ENCODE measurements at regions not wholly inside any gene's neighbourhood (a gene's known extent, or its start where the extent isn't known, plus 50 kb on each side); places are given as distances from the start of the nearest gene placed in this dataset.

GRCh38 chrX:87755493-87755892 lies 237.9 kb downstream of the KLHL4 start:
- DNase-seq (no peak), ATAC-seq (no peak)
- no peaks in the 10 kb centered on the region for H3K27me3 ChIP-seq (ENCODE audit: low read depth)
- intact Hi-C loops (cut with DNase I) = no loop called here
- no peaks in the 10 kb centered on the region for H3K36me3 ChIP-seq
- no peak overlapping the region for H3K4me3 ChIP-seq
- H3K27ac ChIP-seq = no peak overlapping the region
- no peaks in the 10 kb centered on the region for H3K9me3 ChIP-seq
- no peaks in the 10 kb centered on the region for H3K4me1 ChIP-seq
- TF ChIP-seq CTCF (IDR thresholded peaks at IDR 0.05) = no peak

- Histone ChIP-seq H3K27ac (no peak overlapping the region), H3K36me3 (no peaks in the 10 kb centered on the region), H3K27me3 (ENCODE audit: low read depth) (no peaks in the 10 kb centered on the region), H3K4me1 (no peaks in the 10 kb centered on the region), H3K4me3 (no peak overlapping the region), H3K9me3 (no peaks in the 10 kb centered on the region)
- intact Hi-C loops (cut with DNase I) = no loop called here
- TF ChIP-seq CTCF (IDR thresholded peaks at IDR 0.05) = no peak
- ATAC-seq (no peak), DNase-seq (no peak)
Observed at GRCh38 chrX:87788976-87789375, 271.4 kb downstream of the KLHL4 start.

GRCh38 chrX:87798039-87798438 lies 280.4 kb downstream of the KLHL4 start:
- Histone ChIP-seq H3K4me3 (no peak overlapping the region), H3K27me3 (ENCODE audit: low read depth) (no peaks in the 10 kb centered on the region), H3K4me1 (no peaks in the 10 kb centered on the region), H3K9me3 (no peaks in the 10 kb centered on the region), H3K36me3 (no peaks in the 10 kb centered on the region), H3K27ac (no peak overlapping the region)
- no peak for TF ChIP-seq CTCF (IDR thresholded peaks at IDR 0.05)
- no peak for ATAC-seq
- no peak for DNase-seq
- intact Hi-C loops (cut with DNase I) = no loop called here

GRCh38 chrX:87805829-87806490 lies 288.4 kb downstream of the KLHL4 start:
- ATAC-seq (no peak), DNase-seq (no peak)
- H3K9me3 ChIP-seq = no peaks in the 10 kb centered on the region
- TF ChIP-seq CTCF (IDR thresholded peaks at IDR 0.05) = no peak
- no peak overlapping the region for H3K4me3 ChIP-seq
- H3K27me3 ChIP-seq (ENCODE audit: low read depth) = no peaks in the 10 kb centered on the region
- no peaks in the 10 kb centered on the region for H3K36me3 ChIP-seq
- intact Hi-C loops (cut with DNase I) = no loop called here
- no peak overlapping the region for H3K27ac ChIP-seq
- H3K4me1 ChIP-seq = no peaks in the 10 kb centered on the region

- no peak overlapping the region for H3K4me3 ChIP-seq
- no peaks in the 10 kb centered on the region for H3K4me1 ChIP-seq
- DNase-seq (no peak), ATAC-seq (no peak)
- no peaks in the 10 kb centered on the region for H3K27me3 ChIP-seq (ENCODE audit: low read depth)
- no peak overlapping the region for H3K27ac ChIP-seq
- intact Hi-C loops (cut with DNase I) = no loop called here
- H3K36me3 ChIP-seq = no peaks in the 10 kb centered on the region
- TF ChIP-seq CTCF (IDR thresholded peaks at IDR 0.05) = no peak
- H3K9me3 ChIP-seq = no peaks in the 10 kb centered on the region
Observed at GRCh38 chrX:87808576-87809243, 291.1 kb downstream of the KLHL4 start.

Data from lower lobe of right lung (tissue), 2 donors.